ENCODE measurements at regions not wholly inside any gene's neighbourhood (a gene's known extent, or its start where the extent isn't known, plus 50 kb on each side); places are given as distances from the start of the nearest gene placed in this dataset.

GRCh38 chr7:22576612-22577469 is 76.9 kb upstream of the STEAP1B start:
- TF ChIP-seq JUND (IDR thresholded peaks at IDR 0.05), result no peak
- TF ChIP-seq CTCF (IDR thresholded peaks at IDR 0.05; ENCODE audit: low read depth, low read length, missing input control), result no peak
- TF ChIP-seq REST (IDR thresholded peaks at IDR 0.05), result no peak
- no peak for TF ChIP-seq MAX (IDR thresholded peaks at IDR 0.05)

All from liver (tissue), 3 donors.